Panc1 (cell line): ENCODE measurements at regions not wholly inside any gene's neighbourhood (a gene's known extent, or its start where the extent isn't known, plus 50 kb on each side); places are given as distances from the start of the nearest gene placed in this dataset.

Source experiments
- ATAC-seq: fragments of 200-7000 bp; cut with Tn5 transposase; 2 replicates; pipeline ENCODE4 v1.9.1; 2020; ENCODE audit warnings: mild to moderate bottlenecking, moderate library complexity
- BruUV-seq: library from RNA; stranded (reverse); fragments of 400-500 nt; replicated peaks from 2 replicates; lab custom pipeline; 2021; lab: Mats Ljungman, UMichigan
- CTCF ChIA-PET: fragments of 300-600 bp; sonication (Branson Sonifier 250); formaldehyde crosslinking; loops from one replicate; lab custom pipeline; 2022; ENCODE audit warnings: antibody characterized with exemption; lab: Charles Lee
- POLR2A ChIA-PET: fragments of 300-600 bp; sonication (Branson Sonifier 250); formaldehyde crosslinking; loops from one replicate; lab custom pipeline; 2022; ENCODE audit warnings: antibody characterized with exemption; lab: Charles Lee
- DNase-seq: peaks from one replicate; pipeline ENCODE4 v3.0.0-alpha.2; 2010; ENCODE audit warnings: low read depth, low spot score
- H3K27ac ChIP-seq: 2 replicates; pipeline ENCODE4 v1.5.1; 2011; ENCODE audit warnings: mild to moderate bottlenecking, low read length, inconsistent platforms
- H3K27me3 ChIP-seq: fragments of 200-500 bp; sonication (Bioruptor generic); 2 replicates; pipeline ENCODE4 v1.6.0; 2014; ENCODE audit warnings: low read length, inconsistent platforms; ENCODE audit not compliant: control insufficient read depth, insufficient read depth
- H3K36me3 ChIP-seq: fragments of 200-500 bp; sonication (Bioruptor generic); 2 replicates; pipeline ENCODE4 v1.5.1; 2014; ENCODE audit warnings: inconsistent platforms, mild to moderate bottlenecking, low read length, moderate library complexity; ENCODE audit not compliant: control insufficient read depth, insufficient read depth
- H3K4me1 ChIP-seq: 2 replicates; pipeline ENCODE4 v1.5.1; 2011; ENCODE audit warnings: inconsistent platforms, mild to moderate bottlenecking, low read length, moderate library complexity; ENCODE audit not compliant: control insufficient read depth, insufficient read depth
- H3K4me3 ChIP-seq, 2 experiments: 2 replicates each; pipeline ENCODE4 v1.5.1; 2011 to 2012; ENCODE audit warnings: low read depth in 2 of 2, low read length in 2 of 2, mild to moderate bottlenecking in 2 of 2, inconsistent platforms in 1 of 2, moderate library complexity in 1 of 2
- H3K9me3 ChIP-seq: fragments of 200-500 bp; sonication (Bioruptor generic); 2 replicates; pipeline ENCODE4 v1.5.1; 2014; ENCODE audit warnings: low read depth, mild to moderate bottlenecking, inconsistent platforms, low read length, moderate library complexity; ENCODE audit not compliant: control insufficient read depth, insufficient read depth
- POLR2AphosphoS5 ChIP-seq: IDR thresholded peaks from 2 replicates; pipeline ENCODE4 v1.6.1; 2012; ENCODE audit warnings: mild to moderate bottlenecking, low read depth, low read length, moderate library complexity
- REST ChIP-seq, 2 experiments: IDR thresholded peaks; 2 replicates each; pipeline ENCODE4 v1.6.1; 2011 to 2012; ENCODE audit warnings: low read depth in 2 of 2, control low read depth in 1 of 2, low read length in 1 of 2, mild to moderate bottlenecking in 1 of 2, moderate library complexity in 1 of 2; ENCODE audit not compliant: insufficient read depth in 1 of 2
- SIN3A ChIP-seq: IDR thresholded peaks from 2 replicates; pipeline ENCODE4 v1.6.1; 2012; ENCODE audit warnings: low read depth, mild to moderate bottlenecking, low read length, moderate library complexity, borderline replicate concordance; ENCODE audit not compliant: insufficient read depth
- TCF7L2 ChIP-seq: IDR thresholded peaks from 2 replicates; pipeline ENCODE4 v1.6.1; 2011; ENCODE audit warnings: mild to moderate bottlenecking, low read depth, low read length, inconsistent platforms
- in situ Hi-C: cut with HindIII; loops from 2 replicates; pipeline ENCODE4 v1.10.0; 2016; ENCODE audit warnings: low sequenced_read_pairs, low pct_unique_long_range_greater_than_20kb
- intact Hi-C: fragments of 100-400 bp; cut with micrococcal nuclease; formaldehyde crosslinking; loops from one replicate; pipeline ENCODE4 v1.10.0; 2022; ENCODE audit not compliant: unreplicated experiment
- TF ChIP-seq, protein P1 (sequence below): fragments of 450-650 bp; IDR thresholded peaks from 2 replicates; pipeline ENCODE4 v1.5.1; 2017; ENCODE audit warnings: mild to moderate bottlenecking

GRCh38 chr18:22297008-22297407, 120.7 kb downstream of the CTAGE1 start:
- BruUV-seq: no TSS peak
- DNase-seq (no peak), ATAC-seq (no peak)
- in situ Hi-C loops: no loop called here
- H3K27ac ChIP-seq: no peak overlapping the region
- H3K27me3 ChIP-seq: peaks cover 7% of the 10 kb centered on the region
- H3K4me3 ChIP-seq: no peak overlapping the region
- ChIA-PET POLR2A (no interaction called here), CTCF (no interaction called here)
- TF ChIP-seq REST (IDR thresholded peaks at IDR 0.05; ENCODE audit: insufficient read depth in 1 of 2, low read depth in 2 of 2, low read length in 1 of 2) (no peak), POLR2AphosphoS5 (no peak), TCF7L2 (no peak), SIN3A (no peak)
- TF ChIP-seq, protein P1, sequence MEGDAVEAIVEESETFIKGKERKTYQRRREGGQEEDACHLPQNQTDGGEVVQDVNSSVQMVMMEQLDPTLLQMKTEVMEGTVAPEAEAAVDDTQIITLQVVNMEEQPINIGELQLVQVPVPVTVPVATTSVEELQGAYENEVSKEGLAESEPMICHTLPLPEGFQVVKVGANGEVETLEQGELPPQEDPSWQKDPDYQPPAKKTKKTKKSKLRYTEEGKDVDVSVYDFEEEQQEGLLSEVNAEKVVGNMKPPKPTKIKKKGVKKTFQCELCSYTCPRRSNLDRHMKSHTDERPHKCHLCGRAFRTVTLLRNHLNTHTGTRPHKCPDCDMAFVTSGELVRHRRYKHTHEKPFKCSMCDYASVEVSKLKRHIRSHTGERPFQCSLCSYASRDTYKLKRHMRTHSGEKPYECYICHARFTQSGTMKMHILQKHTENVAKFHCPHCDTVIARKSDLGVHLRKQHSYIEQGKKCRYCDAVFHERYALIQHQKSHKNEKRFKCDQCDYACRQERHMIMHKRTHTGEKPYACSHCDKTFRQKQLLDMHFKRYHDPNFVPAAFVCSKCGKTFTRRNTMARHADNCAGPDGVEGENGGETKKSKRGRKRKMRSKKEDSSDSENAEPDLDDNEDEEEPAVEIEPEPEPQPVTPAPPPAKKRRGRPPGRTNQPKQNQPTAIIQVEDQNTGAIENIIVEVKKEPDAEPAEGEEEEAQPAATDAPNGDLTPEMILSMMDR: no peak
- H3K4me1 ChIP-seq: no peaks in the 10 kb centered on the region
- H3K36me3 ChIP-seq: no peaks in the 10 kb centered on the region
- no peaks in the 10 kb centered on the region for H3K9me3 ChIP-seq
- intact Hi-C loops: loop anchor here (10.0 kb wide), 1 partner anchor 58 kb away; no protein-coding TSS in a partner anchor

DNA sequence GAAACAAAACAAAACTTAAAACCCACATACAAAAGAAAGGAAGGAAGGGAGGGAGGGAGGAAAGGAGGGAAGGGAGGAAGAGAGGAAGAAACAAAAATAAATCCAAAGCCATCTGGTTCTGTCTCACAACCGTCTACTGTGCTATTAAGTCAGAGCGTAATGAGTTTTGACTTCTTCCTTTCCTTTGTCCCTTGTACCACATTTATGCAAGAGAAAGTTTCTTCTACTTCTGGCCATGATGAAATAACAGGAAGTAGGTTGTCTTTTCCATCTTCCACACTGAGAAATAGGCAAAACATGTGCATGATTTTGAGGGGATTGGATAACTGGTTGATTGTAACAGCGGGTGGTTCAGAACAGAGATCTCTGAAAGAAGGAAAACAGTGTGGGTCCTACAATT, 121.4 kb downstream of the CTAGE1 start:
- TF ChIP-seq POLR2AphosphoS5 (no peak), SIN3A (no peak), REST (IDR thresholded peaks at IDR 0.05; ENCODE audit: insufficient read depth in 1 of 2, low read depth in 2 of 2, low read length in 1 of 2) (no peak), TCF7L2 (no peak)
- TF ChIP-seq, protein P1: no peak
- no TSS peak for BruUV-seq
- DNase-seq: no peak
- no peaks in the 10 kb centered on the region for H3K9me3 ChIP-seq
- in situ Hi-C loops: no loop called here
- no peak overlapping the region for H3K4me3 ChIP-seq
- ChIA-PET CTCF (no interaction called here), POLR2A (no interaction called here)
- no peaks in the 10 kb centered on the region for H3K36me3 ChIP-seq
- ATAC-seq: no peak
- no peak overlapping the region for H3K27ac ChIP-seq
- peaks cover 9% of the 10 kb centered on the region for H3K27me3 ChIP-seq
- no peaks in the 10 kb centered on the region for H3K4me1 ChIP-seq
- intact Hi-C loops: loop anchor here (10.0 kb wide), 1 partner anchor 58 kb away; no protein-coding TSS in a partner anchor
